ENCODE measurements at regions not wholly inside any gene's neighbourhood (a gene's known extent, or its start where the extent isn't known, plus 50 kb on each side); places are given as distances from the start of the nearest gene placed in this dataset.
A peak's percentile ranks its signal among the peaks of the same experiment; 100 is the strongest.
"Not testable (repeated sequence)": the region's sequence is repeated elsewhere in the genome, so short reads cannot be mapped to it uniquely, and the experiment has no call there.

- no peak for DNase-seq
Measured at GRCh38 chr4:19285146-19285545, 966.6 kb upstream of the SLIT2 start.

GRCh38 chr4:19278665-19279064 lies 973.0 kb upstream of the SLIT2 start:
- no peak for DNase-seq

GRCh38 chr4:19266566-19266965 lies 985.1 kb upstream of the SLIT2 start:
- no peak for DNase-seq

GRCh38 chr4:19262467-19262866 lies 989.2 kb upstream of the SLIT2 start:
- DNase-seq: no peak

- no peak for DNase-seq
Measured at GRCh38 chr4:19260346-19260745, 991.4 kb upstream of the SLIT2 start.

- no peak for DNase-seq
Measured at GRCh38 chr4:19259920-19260319, 991.8 kb upstream of the SLIT2 start.

- DNase-seq: no peak
Measured at GRCh38 chr4:19256823-19257222, 994.9 kb upstream of the SLIT2 start.

- DNase-seq: no peak
Measured at GRCh38 chr4:19254486-19254885, 997.2 kb upstream of the SLIT2 start.

- DNase-seq: no peak
Measured at GRCh38 chr4:19248023-19248422, 1003.7 kb upstream of the SLIT2 start.

- no peak for DNase-seq
Measured at GRCh38 chr4:19241895-19242294, 1009.8 kb upstream of the SLIT2 start.

- DNase-seq: no peak
Measured at GRCh38 chr4:19239565-19239964, 1012.1 kb upstream of the SLIT2 start.

- DNase-seq: no peak
Measured at GRCh38 chr4:19236473-19236872, 1015.2 kb upstream of the SLIT2 start.

GRCh38 chr4:19230906-19231545 lies 1020.7 kb upstream of the SLIT2 start:
- DNase-seq: no peak

- DNase-seq: no peak
Measured at GRCh38 chr4:19227701-19228100, 1024.0 kb upstream of the SLIT2 start.

GRCh38 chr4:19224820-19225219 lies 1026.9 kb upstream of the SLIT2 start:
- DNase-seq: peak; percentile 0

- DNase-seq: no peak
Measured at GRCh38 chr4:19216476-19216875, 1035.2 kb upstream of the SLIT2 start.

GRCh38 chr4:19214591-19215186 lies 1037.0 kb upstream of the SLIT2 start:
- DNase-seq: no peak

GRCh38 chr4:19213388-19213787 lies 1038.3 kb upstream of the SLIT2 start:
- DNase-seq: no peak

GRCh38 chr4:19205853-19206252 lies 1045.9 kb upstream of the SLIT2 start:
- DNase-seq: no peak

GRCh38 chr4:19197838-19198237 lies 1053.9 kb upstream of the SLIT2 start:
- not testable (repeated sequence) for DNase-seq

- DNase-seq: no peak
Measured at GRCh38 chr4:19195696-19196095, 1056.0 kb upstream of the SLIT2 start.

GRCh38 chr4:19194672-19195071 lies 1057.0 kb upstream of the SLIT2 start:
- DNase-seq: no peak

GRCh38 chr4:19193274-19193981 lies 1058.3 kb upstream of the SLIT2 start:
- DNase-seq: no peak

- DNase-seq: no peak
Measured at GRCh38 chr4:19191979-19192650, 1059.6 kb upstream of the SLIT2 start.
